ENCODE measurements at regions not wholly inside any gene's neighbourhood (a gene's known extent, or its start where the extent isn't known, plus 50 kb on each side); places are given as distances from the start of the nearest gene placed in this dataset.

DNA sequence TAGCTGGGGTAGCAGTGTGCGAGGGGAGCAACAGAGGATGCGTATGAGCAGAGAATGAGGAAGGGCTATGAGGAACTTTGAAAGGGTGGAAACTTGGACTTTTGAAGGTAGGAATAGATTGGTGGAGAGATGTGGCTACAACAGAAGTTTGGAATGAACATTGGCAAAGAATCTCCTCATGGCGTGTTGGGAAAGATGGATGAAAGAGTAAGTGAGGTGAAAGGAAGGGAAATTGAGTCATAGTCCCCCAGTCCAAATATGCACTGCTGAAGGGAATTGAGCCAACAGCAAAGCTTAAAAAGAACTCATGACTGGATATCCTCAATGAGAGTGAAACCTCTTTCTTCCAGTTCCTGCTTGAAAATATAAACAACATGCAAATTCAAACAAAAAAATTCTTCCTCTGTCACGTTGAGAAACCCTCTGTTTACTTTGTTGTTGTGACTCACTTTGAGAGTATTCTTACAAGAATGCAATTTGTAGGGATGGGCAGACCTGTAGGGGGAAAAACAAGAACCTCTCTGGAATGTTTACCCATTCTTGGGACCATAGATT lies 313.2 kb upstream of the KCNJ16 start:
- DNase-seq (ENCODE audit: low read depth, low spot score): peak; percentile 85
- H3K4me3 ChIP-seq (ENCODE audit: low read depth, low read length): no peak overlapping the region
- in situ Hi-C loops (cut with HindIII; ENCODE audit: low sequenced_read_pairs): no loop called here
- TF ChIP-seq, protein P1, sequence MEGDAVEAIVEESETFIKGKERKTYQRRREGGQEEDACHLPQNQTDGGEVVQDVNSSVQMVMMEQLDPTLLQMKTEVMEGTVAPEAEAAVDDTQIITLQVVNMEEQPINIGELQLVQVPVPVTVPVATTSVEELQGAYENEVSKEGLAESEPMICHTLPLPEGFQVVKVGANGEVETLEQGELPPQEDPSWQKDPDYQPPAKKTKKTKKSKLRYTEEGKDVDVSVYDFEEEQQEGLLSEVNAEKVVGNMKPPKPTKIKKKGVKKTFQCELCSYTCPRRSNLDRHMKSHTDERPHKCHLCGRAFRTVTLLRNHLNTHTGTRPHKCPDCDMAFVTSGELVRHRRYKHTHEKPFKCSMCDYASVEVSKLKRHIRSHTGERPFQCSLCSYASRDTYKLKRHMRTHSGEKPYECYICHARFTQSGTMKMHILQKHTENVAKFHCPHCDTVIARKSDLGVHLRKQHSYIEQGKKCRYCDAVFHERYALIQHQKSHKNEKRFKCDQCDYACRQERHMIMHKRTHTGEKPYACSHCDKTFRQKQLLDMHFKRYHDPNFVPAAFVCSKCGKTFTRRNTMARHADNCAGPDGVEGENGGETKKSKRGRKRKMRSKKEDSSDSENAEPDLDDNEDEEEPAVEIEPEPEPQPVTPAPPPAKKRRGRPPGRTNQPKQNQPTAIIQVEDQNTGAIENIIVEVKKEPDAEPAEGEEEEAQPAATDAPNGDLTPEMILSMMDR (IDR thresholded peaks at IDR 0.05; ENCODE audit: low read depth, low read length): no peak

DNA sequence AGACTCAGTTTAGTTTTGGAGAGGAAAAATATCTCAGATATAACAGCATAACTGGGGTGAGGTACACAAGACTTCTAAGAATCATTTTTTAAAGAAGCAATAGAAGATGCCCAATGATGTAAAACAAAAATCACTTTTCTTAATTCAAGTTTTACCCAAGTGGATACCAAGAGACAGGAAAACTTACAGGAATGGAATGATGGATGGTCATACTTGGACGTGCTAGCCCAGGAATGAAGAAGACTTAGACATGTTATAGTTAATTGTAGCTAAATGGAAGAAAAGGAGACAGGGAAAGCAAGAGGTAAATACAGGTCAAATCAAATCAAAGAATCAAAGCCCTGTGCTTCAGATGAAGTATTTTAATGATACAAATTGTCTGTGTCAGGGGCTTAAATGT lies 312.7 kb upstream of the KCNJ16 start:
- TF ChIP-seq, protein P1 (IDR thresholded peaks at IDR 0.05; ENCODE audit: low read depth, low read length): no peak
- no peak overlapping the region for H3K4me3 ChIP-seq (ENCODE audit: low read depth, low read length)
- DNase-seq (ENCODE audit: low read depth, low spot score): no peak
- in situ Hi-C loops (cut with HindIII; ENCODE audit: low sequenced_read_pairs): no loop called here

DNA sequence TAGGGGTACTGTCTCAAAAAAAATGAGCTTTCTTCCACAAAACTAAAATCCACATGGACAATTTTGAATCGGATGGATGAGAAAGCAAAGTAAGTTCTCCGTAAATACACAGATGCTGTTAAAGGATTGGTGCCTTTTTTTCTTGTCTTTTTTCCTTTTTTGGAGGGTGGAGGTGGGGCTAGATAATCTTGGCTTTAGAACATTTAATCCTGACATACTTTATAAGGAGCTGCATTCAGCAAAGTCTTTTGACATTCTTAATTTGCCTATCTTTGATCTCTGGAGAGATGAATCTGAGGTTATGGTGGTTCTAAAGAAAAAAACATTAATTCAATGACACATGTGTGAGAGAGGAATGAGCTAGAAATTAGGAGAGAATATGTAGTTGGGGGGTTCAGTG lies 312.3 kb upstream of the KCNJ16 start:
- TF ChIP-seq, protein P1 (IDR thresholded peaks at IDR 0.05; ENCODE audit: low read depth, low read length): no peak
- DNase-seq (ENCODE audit: low read depth, low spot score): no peak
- H3K4me3 ChIP-seq (ENCODE audit: low read depth, low read length): no peak overlapping the region
- in situ Hi-C loops (cut with HindIII; ENCODE audit: low sequenced_read_pairs): no loop called here

DNA sequence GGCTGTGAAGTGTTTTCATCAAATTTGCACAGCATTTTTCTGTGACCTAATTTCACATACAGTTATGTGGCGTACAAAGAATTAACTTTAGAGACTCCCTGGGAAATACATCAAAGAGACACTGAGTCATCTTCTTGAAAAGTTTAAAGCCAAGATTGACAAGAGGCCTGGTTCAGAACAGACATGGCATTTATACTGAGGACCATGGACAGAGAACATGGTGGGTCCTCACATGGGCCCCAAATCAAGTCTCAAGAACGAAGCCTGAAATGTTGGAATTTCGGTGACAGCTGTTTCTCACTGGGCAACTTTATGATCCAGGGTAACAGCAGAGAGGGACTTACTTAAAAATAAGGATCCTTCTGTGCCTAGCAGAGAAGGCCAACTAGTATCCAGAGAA lies 311.5 kb upstream of the KCNJ16 start:
- in situ Hi-C loops (cut with HindIII; ENCODE audit: low sequenced_read_pairs): no loop called here
- peak; percentile 63 for DNase-seq (ENCODE audit: low read depth, low spot score)
- H3K4me3 ChIP-seq (ENCODE audit: low read depth, low read length): no peak overlapping the region
- TF ChIP-seq, protein P1 (IDR thresholded peaks at IDR 0.05; ENCODE audit: low read depth, low read length): no peak

DNA sequence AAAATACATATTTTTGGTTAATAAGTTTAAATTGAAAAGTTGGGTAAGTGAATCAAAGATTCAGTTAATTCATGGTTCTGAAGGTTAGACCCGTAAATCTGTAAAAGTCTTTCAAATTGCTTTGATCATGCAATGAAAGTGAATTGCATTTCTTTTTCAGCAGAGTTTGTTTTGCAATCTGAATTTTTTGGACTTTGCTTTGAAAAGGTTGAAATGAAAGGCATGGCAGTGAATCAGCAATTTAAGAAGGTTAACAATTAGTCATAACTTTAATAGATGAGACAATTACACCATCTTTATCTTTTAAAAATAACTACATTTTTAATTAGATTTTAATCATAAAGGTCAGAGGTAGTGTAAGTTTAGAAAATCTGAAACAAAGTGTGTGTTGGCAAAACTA lies 310.9 kb upstream of the KCNJ16 start:
- no peak for DNase-seq (ENCODE audit: low read depth, low spot score)
- no peak overlapping the region for H3K4me3 ChIP-seq (ENCODE audit: low read depth, low read length)
- in situ Hi-C loops (cut with HindIII; ENCODE audit: low sequenced_read_pairs): no loop called here
- TF ChIP-seq, protein P1 (IDR thresholded peaks at IDR 0.05; ENCODE audit: low read depth, low read length): no peak

DNA sequence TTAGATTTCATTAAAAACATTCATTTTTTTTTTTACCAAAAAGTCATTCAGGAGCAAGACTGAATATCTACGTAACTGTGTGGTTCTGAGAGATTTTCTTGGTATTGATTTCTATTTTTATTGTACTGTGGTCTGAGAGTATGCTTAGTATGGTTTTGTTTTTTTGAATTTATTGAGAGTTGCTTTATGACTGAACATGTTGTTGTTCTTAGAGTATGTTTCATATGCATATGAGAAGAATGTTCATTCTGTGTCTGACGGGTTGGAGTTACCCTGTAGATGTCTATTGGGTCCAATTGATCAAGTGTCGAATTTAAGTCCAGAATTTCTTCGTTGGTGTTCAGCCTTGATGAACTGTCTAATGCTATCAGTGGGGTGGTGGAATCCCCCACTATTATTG lies 306.0 kb upstream of the KCNJ16 start:
- TF ChIP-seq, protein P1 (IDR thresholded peaks at IDR 0.05; ENCODE audit: low read depth, low read length): no peak
- no peak overlapping the region for H3K4me3 ChIP-seq (ENCODE audit: low read depth, low read length)

DNA sequence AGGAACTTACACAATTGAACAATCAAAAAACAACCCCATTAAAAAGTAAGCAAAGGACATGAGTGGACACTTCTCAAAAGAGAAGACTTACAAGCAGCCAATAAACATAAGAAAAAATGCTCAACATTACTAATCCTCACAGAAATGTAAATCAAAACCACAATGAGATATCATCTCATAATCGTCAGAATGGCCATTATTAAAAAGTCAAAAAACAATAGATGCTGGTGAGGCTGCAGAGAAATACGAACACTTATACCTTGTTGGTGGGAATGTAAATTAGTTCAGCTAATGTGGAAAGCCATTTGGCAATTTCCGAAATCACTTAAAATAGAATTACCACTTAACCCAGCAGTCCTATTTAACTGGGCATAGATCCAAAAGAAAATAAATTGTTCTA lies 301.9 kb upstream of the KCNJ16 start:
- DNase-seq (ENCODE audit: low read depth, low spot score): peak; percentile 57
- in situ Hi-C loops (cut with HindIII; ENCODE audit: low sequenced_read_pairs): no loop called here

More for the DNA sequence above, 306.0 kb upstream of the KCNJ16 start:
- DNase-seq (ENCODE audit: low read depth, low spot score): no peak
- in situ Hi-C loops (cut with HindIII; ENCODE audit: low sequenced_read_pairs): no loop called here

More for the DNA sequence above, 301.9 kb upstream of the KCNJ16 start:
- no peak overlapping the region for H3K4me3 ChIP-seq (ENCODE audit: low read depth, low read length)
- TF ChIP-seq, protein P1 (IDR thresholded peaks at IDR 0.05; ENCODE audit: low read depth, low read length): no peak
